Progenitor cell of endocrine pancreas (in vitro differentiated cells): ENCODE measurements at regions not wholly inside any gene's neighbourhood (a gene's known extent, or its start where the extent isn't known, plus 50 kb on each side); places are given as distances from the start of the nearest gene placed in this dataset.
"Not testable (repeated sequence)": the region's sequence is repeated elsewhere in the genome, so short reads cannot be mapped to it uniquely, and the experiment has no call there.

Experiments
- DNase-seq: peaks from one replicate; pipeline ENCODE4 v3.0.0; 2021; ENCODE audit warnings: low spot score; ENCODE audit not compliant: unreplicated experiment
- H3K27ac Mint-ChIP-seq: 2 replicates; pipeline ENCODE4 v1.8.0; 2021; ENCODE audit warnings: mild to moderate bottlenecking, moderate library complexity, mixed read lengths
- H3K27me3 Mint-ChIP-seq: 2 replicates; pipeline ENCODE4 v1.8.0; 2021; ENCODE audit warnings: mixed read lengths
- H3K36me3 Mint-ChIP-seq: 2 replicates; pipeline ENCODE4 v1.8.0; 2022; ENCODE audit warnings: mixed read lengths; ENCODE audit not compliant: insufficient read depth
- H3K4me1 Mint-ChIP-seq: 2 replicates; pipeline ENCODE4 v1.8.0; 2021; ENCODE audit warnings: low read depth, mixed read lengths
- H3K4me3 Mint-ChIP-seq: 2 replicates; pipeline ENCODE4 v1.8.0; 2021; ENCODE audit warnings: low read depth, mild to moderate bottlenecking, moderate library complexity, mixed read lengths
- H3K9me3 Mint-ChIP-seq: 2 replicates; pipeline ENCODE4 v1.8.0; 2021; ENCODE audit warnings: low read depth, mixed read lengths
- CTCF ChIP-seq: fragments of 200-600 bp; sonication (generic); IDR thresholded peaks from one replicate; pipeline ENCODE4 v1.5.0; 2021; ENCODE audit warnings: antibody characterized with exemption, mild to moderate bottlenecking; ENCODE audit not compliant: unreplicated experiment

- Mint-ChIP-seq H3K27ac (no peak overlapping the region), H3K4me3 (no peak overlapping the region), H3K27me3 (no peaks in the 10 kb centered on the region), H3K9me3 (peaks cover 17% of the 10 kb centered on the region), H3K36me3 (no peaks in the 10 kb centered on the region), H3K4me1 (peaks cover 4% of the 10 kb centered on the region)
- no peak for DNase-seq
- TF ChIP-seq CTCF: no peak
Measured at GRCh38 chrX:113195949-113196348, 355.3 kb upstream of the AMOT start.

GRCh38 chrX:113192418-113192817, 351.8 kb upstream of the AMOT start:
- Mint-ChIP-seq H3K4me3 (no peak overlapping the region), H3K27me3 (no peaks in the 10 kb centered on the region), H3K9me3 (no peaks in the 10 kb centered on the region), H3K4me1 (no peaks in the 10 kb centered on the region), H3K36me3 (no peaks in the 10 kb centered on the region), H3K27ac (no peak overlapping the region)
- no peak for DNase-seq
- TF ChIP-seq CTCF: no peak

GRCh38 chrX:113157496-113157895, 316.9 kb upstream of the AMOT start:
- H3K27me3 Mint-ChIP-seq: no peaks in the 10 kb centered on the region
- no peak overlapping the region for H3K4me3 Mint-ChIP-seq
- H3K9me3 Mint-ChIP-seq: peaks cover 39% of the 10 kb centered on the region
- H3K27ac Mint-ChIP-seq: no peak overlapping the region
- peaks cover 2% of the 10 kb centered on the region for H3K36me3 Mint-ChIP-seq
- no peak for TF ChIP-seq CTCF
- no peak for DNase-seq
- no peaks in the 10 kb centered on the region for H3K4me1 Mint-ChIP-seq

GRCh38 chrX:113154315-113154714, 313.7 kb upstream of the AMOT start:
- not testable (repeated sequence) for H3K27me3 Mint-ChIP-seq, H3K27ac Mint-ChIP-seq, H3K36me3 Mint-ChIP-seq, H3K4me3 Mint-ChIP-seq, H3K4me1 Mint-ChIP-seq, DNase-seq
- H3K9me3 Mint-ChIP-seq: peaks cover 36% of the 10 kb centered on the region

- Mint-ChIP-seq H3K9me3 (peaks cover 6% of the 10 kb centered on the region), H3K27ac (no peak overlapping the region), H3K36me3 (no peaks in the 10 kb centered on the region), H3K4me1 (no peaks in the 10 kb centered on the region), H3K4me3 (no peak overlapping the region), H3K27me3 (no peaks in the 10 kb centered on the region)
- no peak for TF ChIP-seq CTCF
- no peak for DNase-seq
Measured at GRCh38 chrX:113136836-113137235, 296.2 kb upstream of the AMOT start.

- DNase-seq: no peak
- H3K4me1 Mint-ChIP-seq: no peaks in the 10 kb centered on the region
- TF ChIP-seq CTCF: no peak
- H3K27ac Mint-ChIP-seq: no peak overlapping the region
- peaks cover 2% of the 10 kb centered on the region for H3K9me3 Mint-ChIP-seq
- no peaks in the 10 kb centered on the region for H3K36me3 Mint-ChIP-seq
- no peaks in the 10 kb centered on the region for H3K27me3 Mint-ChIP-seq
- H3K4me3 Mint-ChIP-seq: no peak overlapping the region
Measured at GRCh38 chrX:113133316-113133715, 292.7 kb upstream of the AMOT start.
